Renal pelvis (tissue), 1 donor: ENCODE measurements at regions not wholly inside any gene's neighbourhood (a gene's known extent, or its start where the extent isn't known, plus 50 kb on each side); places are given as distances from the start of the nearest gene placed in this dataset.

Experiments used
- DNase-seq: peaks from one replicate; pipeline ENCODE4 v3.0.0-alpha.2; 2013

- no peak for DNase-seq
These were observed 673.7 kb upstream of the CCDC54 start for GRCh38 chr3:106703524-106703923.

- no peak for DNase-seq
These were observed 669.9 kb upstream of the CCDC54 start for GRCh38 chr3:106707347-106707746.

- DNase-seq, result no peak
These were observed 666.6 kb upstream of the CCDC54 start for GRCh38 chr3:106710596-106710995.

GRCh38 chr3:106711650-106712049 is 665.6 kb upstream of the CCDC54 start:
- no peak for DNase-seq

GRCh38 chr3:106714400-106714799 is 662.8 kb upstream of the CCDC54 start:
- no peak for DNase-seq

- no peak for DNase-seq
These were observed 662.0 kb upstream of the CCDC54 start for GRCh38 chr3:106715286-106715685.

GRCh38 chr3:106717178-106717780 is 660.0 kb upstream of the CCDC54 start:
- DNase-seq, result no peak

- no peak for DNase-seq
These were observed 658.2 kb upstream of the CCDC54 start for GRCh38 chr3:106719077-106719476.

GRCh38 chr3:106719583-106719982 is 657.7 kb upstream of the CCDC54 start:
- no peak for DNase-seq

GRCh38 chr3:106720510-106720909 is 656.7 kb upstream of the CCDC54 start:
- no peak for DNase-seq

GRCh38 chr3:106725566-106725965 is 651.7 kb upstream of the CCDC54 start:
- DNase-seq, result no peak

- DNase-seq, result no peak
These were observed 648.7 kb upstream of the CCDC54 start for GRCh38 chr3:106728315-106729098.

GRCh38 chr3:106729481-106729880 is 647.8 kb upstream of the CCDC54 start:
- no peak for DNase-seq

GRCh38 chr3:106731230-106731629 is 646.0 kb upstream of the CCDC54 start:
- DNase-seq, result no peak

- DNase-seq, result no peak
These were observed 642.5 kb upstream of the CCDC54 start for GRCh38 chr3:106734712-106735111.

GRCh38 chr3:106737265-106737664 is 640.0 kb upstream of the CCDC54 start:
- DNase-seq, result no peak

GRCh38 chr3:106740116-106740515 is 637.1 kb upstream of the CCDC54 start:
- DNase-seq, result no peak

GRCh38 chr3:106745344-106746168 is 631.7 kb upstream of the CCDC54 start:
- DNase-seq, result no peak

- no peak for DNase-seq
These were observed 631.0 kb upstream of the CCDC54 start for GRCh38 chr3:106746286-106746685.

GRCh38 chr3:106748472-106749262 is 628.6 kb upstream of the CCDC54 start:
- DNase-seq, result no peak

- DNase-seq, result no peak
These were observed 627.1 kb upstream of the CCDC54 start for GRCh38 chr3:106750092-106750491.

GRCh38 chr3:106755336-106755735 is 621.9 kb upstream of the CCDC54 start:
- DNase-seq, result no peak
